Activated CD4-positive, alpha-beta T cell treated with anti-CD3 and anti-CD28 coated beads for 48 hours (primary cell): ENCODE measurements at regions not wholly inside any gene's neighbourhood (a gene's known extent, or its start where the extent isn't known, plus 50 kb on each side); places are given as distances from the start of the nearest gene placed in this dataset.
"Not testable (repeated sequence)": the region's sequence is repeated elsewhere in the genome, so short reads cannot be mapped to it uniquely, and the experiment has no call there.

Source experiments
- DNase-seq: peaks from one replicate; pipeline ENCODE4 v3.0.0-alpha.2; 2020

DNA sequence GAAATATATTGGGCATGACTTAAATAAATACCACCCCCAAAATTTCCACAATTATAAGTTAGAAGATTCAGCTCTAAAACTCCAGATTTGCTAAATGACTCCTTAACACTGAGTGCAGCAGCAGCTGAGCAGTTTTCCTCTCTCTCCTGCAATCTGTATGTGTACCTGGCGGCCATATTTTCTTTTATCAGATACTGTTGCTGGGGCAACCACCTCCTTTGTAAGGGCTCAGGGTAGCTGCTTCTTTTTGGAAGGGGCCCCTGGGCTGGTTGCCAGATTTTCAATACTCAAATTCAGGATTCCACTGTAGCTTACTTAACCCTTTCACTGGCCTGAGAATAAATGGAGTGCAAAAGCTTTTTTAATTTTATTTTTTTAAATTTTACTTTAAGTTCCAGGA lies 197.0 kb downstream of the TAF11L14 start:
- DNase-seq: no peak

- no peak for DNase-seq
Measured at GRCh38 chr5:17832949-17833745, 198.9 kb downstream of the TAF11L14 start.

DNA sequence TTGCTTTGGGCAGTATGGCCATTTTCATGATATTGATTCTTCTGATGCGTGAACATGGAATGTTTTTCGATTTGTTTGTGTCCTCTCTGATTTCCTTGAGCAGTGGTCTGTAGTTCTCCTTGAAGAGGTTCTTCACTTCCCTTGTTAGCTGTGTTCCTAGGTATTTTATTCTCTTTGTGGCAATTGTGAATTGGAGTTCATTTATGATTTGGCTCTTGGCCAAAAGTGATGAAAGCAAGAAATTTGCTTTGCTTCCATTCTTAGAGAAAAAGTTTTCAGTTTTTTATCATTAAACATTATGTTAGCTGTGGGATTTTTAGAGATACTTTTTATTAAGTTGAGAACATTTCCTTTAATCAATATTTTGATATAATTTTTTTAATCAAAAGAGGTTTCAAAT lies 203.5 kb downstream of the TAF11L14 start:
- DNase-seq: no peak

DNA sequence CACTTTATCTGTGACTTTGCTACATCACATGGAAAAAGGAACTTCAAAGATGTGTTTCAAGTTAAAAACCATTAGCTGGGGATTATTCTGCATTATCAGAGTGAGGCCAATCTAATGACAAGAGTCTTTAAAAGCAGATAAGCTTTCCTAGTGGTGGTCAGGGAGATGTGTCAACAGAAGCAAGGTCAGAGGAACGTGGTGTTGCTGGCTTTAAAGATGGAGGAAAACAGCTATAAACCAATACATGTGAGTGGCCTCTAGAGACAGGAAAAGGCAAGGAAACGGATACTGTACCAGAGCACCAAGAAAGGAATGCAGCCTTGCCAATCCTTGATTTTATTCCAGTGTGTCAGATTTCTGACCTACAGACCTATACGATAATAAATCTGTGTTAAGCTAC lies 204.2 kb downstream of the TAF11L14 start:
- no peak for DNase-seq

DNA sequence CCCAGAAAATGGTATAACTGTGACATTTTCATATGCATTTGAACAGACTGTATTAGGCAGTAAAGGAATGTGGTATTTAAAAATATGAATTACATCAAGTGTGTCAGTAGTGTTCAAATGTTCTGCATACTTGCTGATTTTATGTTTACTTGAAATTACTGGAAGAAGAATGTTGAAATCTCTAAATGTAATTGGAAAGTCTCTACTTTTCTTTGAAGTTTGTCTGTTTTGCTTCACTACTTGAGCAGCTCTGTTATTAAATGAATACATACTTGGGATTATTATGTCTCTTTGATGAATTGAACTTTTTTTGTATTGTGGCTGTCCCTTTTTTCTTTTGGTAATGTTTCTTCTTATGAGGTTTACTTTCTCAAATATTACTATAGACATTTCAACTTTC lies 205.6 kb downstream of the TAF11L14 start:
- DNase-seq: no peak

DNA sequence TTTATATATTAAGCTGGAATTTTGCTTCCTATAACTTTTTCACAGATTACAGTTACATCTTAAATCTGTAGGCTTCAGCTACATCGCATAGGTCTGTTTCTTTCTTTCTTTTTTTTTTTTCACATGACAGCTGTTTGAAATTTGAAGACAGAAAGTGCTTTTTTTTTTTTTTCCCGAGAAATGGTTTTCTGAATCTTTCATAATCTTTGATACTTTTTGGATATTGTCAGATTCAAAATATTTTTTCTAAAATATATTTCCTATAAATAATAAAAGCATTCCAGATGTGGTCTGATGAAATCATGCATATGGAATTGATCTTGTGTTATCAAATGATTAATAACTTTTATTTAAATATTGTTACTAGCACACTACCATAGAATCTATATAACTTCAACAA lies 212.2 kb downstream of the TAF11L14 start:
- no peak for DNase-seq

DNA sequence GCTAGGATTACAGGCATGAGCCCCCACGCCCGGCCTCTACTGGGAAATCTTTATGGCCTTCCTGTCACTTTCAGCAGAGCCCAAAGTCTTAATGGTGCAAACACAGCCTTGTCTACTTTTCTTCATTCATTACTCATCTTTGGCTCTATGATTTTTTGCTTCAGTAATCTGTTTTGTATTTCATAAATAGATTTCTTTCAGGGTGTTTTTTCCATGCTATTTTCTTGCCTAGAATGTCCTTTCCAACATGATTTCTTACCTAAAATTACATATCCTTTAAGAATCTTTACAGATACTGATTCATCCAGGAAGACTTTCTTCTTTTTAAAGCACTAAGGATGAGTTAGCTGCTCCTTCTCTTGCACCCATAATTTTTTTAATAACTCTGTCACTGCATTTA lies 213.0 kb downstream of the TAF11L14 start:
- no peak for DNase-seq

DNA sequence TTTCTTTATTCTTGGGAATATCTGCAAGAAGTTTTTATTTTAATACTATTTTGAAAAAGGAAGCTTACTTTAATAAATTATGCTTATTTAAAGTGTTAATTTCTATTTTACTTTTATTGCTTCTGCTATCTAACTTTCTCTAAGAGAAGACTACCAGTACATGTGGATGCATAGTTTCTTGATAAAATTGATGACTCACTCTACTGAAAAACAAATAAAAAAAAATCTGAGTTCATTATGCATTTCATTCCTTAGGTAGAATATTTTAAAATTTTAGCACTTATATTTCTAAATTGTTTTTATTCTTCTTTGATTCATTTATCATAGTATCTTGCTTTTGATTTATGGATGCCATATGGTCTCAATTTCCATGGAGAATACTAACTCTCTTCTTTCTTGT lies 217.9 kb downstream of the TAF11L14 start:
- no peak for DNase-seq

DNA sequence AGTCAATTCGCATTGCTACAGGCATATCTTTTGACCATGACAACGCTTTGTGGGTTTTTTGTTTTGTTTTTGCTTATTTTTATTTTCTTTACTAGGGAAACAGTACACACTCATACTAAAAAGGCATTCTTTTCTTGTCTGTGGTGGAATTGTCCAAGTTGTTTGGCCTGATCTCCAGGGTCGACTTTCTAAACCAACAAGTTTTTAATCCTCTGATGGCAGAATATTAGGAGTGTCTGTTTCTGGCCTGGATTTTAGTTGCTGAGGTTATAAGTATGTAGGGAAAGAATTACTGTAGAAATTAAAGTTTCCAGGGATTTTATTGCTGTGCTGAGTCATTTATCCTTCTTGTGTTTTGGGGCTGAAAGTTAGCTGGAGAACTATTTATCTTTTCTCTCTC lies 218.5 kb downstream of the TAF11L14 start:
- no peak for DNase-seq

DNA sequence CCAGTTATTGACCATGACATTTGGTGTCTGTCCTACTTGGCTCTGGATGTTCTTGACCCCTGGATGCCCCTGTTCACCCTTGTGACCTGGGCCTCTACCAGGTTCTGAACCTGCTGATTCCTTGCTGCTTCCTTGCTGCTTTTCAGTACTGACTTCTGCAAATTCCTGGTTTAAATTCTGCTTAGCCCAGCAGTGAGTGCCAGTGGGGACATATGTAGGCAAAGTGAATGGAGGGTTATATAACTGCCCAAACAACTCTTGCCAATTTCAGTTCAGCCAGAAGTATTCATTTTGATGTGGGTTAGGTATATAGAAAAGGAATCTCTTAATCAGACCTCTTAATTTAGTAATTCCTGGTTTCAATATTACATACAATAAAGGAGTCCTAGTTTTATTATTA lies 220.6 kb downstream of the TAF11L14 start:
- no peak for DNase-seq

DNA sequence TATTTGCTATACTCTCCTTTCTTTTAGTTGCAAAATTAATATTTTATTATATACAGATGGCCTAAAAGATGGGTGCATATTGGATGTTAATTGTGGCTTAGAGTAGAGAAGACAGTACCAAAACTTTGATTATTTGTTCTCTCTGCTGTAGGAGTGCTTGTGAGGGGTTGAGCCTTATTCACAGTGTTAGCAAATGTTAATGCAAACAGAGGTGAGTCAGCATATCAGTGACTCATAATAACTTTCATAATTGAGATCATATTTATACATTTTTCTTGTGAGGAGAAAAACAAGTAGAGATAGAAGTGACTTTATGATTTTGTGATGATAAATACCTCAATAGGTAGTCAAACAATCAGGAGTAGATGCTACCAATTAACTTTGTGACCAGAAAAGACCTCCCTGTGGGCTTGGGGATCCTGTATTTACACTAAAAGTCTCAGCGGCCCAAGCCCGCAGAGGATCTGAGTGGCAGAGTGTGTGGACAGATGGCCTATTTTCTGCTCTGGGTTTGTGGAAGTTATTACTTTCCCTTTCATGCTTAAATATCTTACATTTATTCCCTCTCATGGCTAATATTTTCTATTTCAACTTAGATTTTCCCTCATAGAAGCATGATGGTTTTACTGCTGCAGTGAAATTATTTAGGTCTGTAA lies 226.5 kb downstream of the TAF11L14 start:
- no peak for DNase-seq

DNA sequence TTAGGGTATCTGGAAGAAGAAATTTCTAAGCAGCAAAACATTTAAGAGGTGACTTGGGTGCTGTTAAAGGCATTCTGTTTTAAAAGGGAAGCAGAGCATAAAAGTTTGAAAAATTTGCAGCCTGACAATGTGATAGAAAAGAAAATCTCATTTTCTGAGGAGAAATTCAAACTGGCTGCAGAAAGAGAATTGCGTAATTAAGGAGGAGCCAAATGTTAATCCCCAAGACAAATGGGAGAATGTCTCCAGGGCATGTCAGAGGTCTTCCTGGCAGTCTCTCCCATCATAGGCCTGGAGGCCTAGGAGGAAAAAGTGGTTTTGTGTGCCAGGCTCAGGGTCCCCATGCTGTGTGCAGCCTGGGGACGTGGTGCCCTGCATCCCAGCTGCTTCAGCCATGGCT lies 230.6 kb downstream of the TAF11L14 start:
- DNase-seq: not testable (repeated sequence)

- DNase-seq: not testable (repeated sequence)
Measured at GRCh38 chr5:17865966-17866365, 231.7 kb downstream of the TAF11L14 start.

DNA sequence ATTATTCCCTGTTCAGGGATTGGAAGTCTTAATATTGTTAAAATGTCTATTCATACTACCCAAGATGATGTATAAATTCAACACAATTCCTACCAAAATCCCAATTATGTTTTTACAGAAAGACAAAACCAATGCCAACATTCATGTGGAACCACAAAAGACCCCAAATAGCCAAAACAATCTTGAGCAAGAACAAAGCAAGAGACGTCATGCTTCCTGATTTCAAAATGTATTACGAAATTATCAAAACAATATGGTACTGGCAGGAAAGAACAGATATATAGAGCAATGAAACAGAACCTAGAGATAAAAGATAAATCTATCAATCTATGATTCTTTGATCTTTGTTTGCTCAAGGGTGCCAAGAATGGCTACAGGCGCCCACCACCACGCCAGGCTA lies 237.9 kb downstream of the TAF11L14 start:
- DNase-seq: no peak

DNA sequence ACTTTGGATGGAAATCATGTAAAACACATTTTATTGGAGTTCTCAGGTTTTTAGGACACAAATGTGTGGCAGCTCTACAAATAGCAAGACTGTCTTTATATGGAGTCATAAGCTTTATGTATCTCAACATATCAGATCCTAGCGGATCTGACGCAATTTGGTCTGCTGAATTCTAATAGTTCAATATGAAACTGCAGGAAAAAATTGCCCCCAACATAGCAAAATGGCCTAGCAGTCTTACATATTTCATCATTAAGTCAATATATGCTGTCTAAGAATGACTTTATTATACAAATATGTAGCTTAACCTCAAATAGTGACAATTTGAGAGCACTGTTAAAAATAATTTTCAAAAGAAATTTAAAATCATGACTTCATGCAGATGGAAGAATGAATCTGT lies 244.3 kb downstream of the TAF11L14 start:
- no peak for DNase-seq

DNA sequence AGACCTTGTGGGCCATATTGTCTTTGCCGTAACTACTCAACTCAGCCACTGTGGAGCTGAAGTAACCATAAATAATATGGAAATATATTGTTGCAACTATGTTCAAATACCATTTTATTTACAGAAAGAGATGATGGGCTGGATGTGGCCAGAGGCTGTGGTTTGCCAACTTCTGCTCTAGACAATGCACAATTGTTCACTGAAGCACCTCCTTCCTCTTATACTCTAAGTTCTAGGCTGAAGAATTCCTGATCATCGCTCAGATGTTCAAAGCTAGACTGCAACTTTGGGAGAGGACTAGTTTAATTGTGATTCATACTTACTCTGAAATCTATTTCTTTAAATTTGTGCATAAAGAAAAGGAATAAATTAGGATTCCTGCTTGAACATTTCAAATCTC lies 245.0 kb downstream of the TAF11L14 start:
- DNase-seq: no peak

- DNase-seq: no peak
Measured at GRCh38 chr5:17880869-17881268, 246.6 kb downstream of the TAF11L14 start.

DNA sequence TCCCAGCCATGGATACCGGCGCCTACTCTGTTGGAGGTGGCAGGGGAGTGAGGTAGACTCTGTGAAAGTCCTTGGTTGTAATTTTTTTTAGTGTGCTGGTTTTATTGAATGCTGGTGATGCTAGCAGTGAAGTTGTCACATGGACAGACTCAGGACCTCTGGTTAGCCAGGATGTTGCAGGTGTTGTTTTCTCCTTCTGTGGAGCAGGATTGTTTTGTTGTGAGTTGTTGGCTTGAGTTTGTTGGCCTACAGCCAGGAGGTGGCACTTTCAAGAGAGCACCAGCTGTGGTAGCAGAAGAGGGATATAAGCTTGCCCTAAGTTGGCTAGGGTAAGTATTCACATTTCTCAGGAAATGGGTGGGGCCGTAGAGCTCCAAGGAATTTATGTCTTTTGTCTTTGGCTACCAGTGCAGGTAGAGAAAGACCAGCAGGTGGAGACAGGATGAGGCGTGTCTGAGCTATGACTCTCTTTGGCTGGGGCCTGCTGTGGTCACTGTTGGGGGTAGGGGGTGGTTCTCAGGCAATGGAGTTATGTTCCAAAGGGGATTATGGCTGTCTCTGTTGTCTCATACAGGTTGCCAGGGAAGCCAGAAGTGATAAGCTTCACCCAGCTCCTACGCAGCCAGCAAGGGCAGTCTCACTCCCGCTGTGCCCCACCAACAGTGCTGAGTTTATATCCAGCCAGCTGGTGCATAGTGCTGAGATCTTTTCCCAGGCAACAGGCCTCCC lies 248.7 kb downstream of the TAF11L14 start:
- DNase-seq: no peak

DNA sequence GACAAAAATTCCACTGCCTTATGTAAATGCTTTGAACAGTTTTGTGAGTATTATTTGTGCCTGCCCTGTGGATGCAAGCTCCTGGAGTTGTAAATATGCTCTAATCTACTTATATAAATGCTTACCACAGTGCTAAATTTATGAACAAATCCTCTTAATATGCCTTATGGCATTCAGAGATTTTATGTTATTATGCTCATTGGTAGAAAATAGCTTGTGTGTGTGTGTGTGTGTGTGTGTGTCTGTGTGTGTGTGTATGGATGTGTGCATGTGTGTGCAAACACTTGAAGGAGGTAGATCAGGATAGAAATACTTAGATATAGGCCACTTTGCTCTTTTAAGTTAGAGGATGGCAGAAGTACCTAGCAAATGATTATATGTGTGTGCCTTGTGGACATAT lies 253.9 kb downstream of the TAF11L14 start:
- no peak for DNase-seq

DNA sequence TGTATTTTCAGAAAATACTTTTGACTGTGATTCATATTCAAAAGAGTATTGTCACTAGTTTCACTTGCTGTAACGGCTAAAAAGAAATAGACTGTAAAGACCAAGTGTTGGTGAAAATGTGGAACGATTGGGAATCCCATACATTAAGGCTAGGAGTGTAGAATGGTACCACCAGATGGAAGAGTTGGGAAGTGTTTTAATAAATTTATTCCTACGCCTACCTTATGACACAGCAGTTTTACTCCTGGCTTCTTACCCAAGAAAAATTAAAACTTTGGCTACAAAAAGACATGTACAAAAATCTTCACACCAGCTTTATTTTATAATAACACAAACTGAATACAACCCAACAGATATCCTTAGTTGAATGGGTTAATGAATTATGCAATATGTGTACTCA lies 256.2 kb downstream of the TAF11L14 start:
- DNase-seq: no peak

DNA sequence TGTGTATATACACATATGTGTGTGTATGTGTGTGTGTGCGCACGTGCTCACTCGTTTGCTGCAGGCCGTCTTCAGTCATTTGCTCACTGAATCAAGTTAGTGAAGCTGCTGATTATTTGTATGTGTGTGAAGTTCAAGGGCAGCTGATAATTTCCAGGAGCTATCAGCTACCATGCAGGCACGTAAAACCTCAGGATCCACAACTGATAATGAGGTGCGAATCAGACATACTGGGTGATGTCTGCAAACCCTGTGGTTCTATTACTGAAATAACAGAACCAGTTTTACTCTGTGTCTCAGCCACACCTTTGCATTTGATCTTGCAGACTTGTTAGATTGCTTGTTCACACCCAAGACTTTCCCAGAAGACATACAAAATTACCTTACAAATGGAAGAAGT lies 257.6 kb downstream of the TAF11L14 start:
- no peak for DNase-seq

DNA sequence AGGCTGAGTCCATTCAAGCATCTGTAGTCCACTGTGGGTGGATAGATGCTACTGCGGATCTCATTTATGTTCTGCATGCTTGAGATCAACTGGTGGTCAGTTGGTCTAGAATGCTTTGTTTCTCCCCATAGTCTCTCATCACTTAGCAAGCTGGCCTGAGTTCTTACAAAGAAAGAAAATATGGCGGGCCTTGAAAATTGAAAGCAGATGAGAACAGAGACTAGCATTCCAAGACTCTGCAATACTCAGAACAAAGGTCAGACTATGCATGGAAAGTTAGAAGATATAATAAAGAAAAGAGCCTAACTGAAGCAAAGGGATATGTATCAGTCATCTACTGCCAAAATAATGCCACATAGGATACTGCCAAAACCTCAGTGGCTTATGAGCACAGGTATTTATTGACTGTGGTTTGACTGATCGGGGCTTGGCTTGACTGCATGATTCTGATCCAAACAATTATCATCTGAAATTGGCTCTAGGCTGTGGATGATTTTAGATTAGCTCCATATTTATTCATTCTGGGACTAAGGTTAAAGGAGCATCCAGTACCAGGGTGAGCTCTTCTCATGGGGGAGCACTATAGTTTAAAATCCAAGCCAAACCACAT lies 258.9 kb downstream of the TAF11L14 start:
- DNase-seq: no peak

- DNase-seq: no peak
Measured at GRCh38 chr5:17895288-17896033, 261.2 kb downstream of the TAF11L14 start.
